Fibroblast of pulmonary artery (primary cell): ENCODE measurements at regions not wholly inside any gene's neighbourhood (a gene's known extent, or its start where the extent isn't known, plus 50 kb on each side); places are given as distances from the start of the nearest gene placed in this dataset.

Experiments
- DNase-seq: peaks from one replicate; pipeline ENCODE4 v3.0.0-alpha.2; 2010; ENCODE audit warnings: low read depth
- H3K4me3 ChIP-seq: replicated peaks from 2 replicates; pipeline ENCODE4 v1.5.1; 2011; ENCODE audit warnings: low read depth, mild to moderate bottlenecking, control low read depth, low read length, moderate library complexity
- CTCF ChIP-seq: IDR thresholded peaks from 2 replicates; pipeline ENCODE4 v1.5.1; 2011; ENCODE audit warnings: mild to moderate bottlenecking, control low read depth, low read length, inconsistent platforms; ENCODE audit errors: missing control alignments

GRCh38 chr5:38023371-38023770, 183.5 kb upstream of the GDNF start:
- H3K4me3 ChIP-seq = no peak overlapping the region
- TF ChIP-seq CTCF = no peak
- DNase-seq = no peak

DNA sequence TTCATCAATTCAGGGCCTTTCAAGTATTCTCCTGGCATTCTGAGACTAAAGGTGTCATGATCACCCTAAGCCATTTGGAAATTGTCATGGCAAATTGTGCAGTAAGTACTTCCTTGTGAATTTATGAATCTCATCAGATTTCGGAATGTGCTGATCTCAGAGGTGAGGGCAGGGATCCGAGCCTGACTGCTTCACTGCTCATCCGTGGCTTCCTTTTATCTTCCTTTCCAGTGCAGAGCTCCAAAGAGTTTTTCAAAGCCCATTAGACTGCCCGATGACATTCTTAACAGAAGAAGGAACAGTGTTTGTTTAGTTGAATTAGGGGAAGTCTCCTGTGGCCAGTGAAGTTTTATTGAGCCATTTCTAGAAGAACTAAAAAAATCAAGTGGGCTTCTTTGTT, 182.8 kb upstream of the GDNF start:
- DNase-seq = no peak
- no peak for TF ChIP-seq CTCF
- no peak overlapping the region for H3K4me3 ChIP-seq

DNA sequence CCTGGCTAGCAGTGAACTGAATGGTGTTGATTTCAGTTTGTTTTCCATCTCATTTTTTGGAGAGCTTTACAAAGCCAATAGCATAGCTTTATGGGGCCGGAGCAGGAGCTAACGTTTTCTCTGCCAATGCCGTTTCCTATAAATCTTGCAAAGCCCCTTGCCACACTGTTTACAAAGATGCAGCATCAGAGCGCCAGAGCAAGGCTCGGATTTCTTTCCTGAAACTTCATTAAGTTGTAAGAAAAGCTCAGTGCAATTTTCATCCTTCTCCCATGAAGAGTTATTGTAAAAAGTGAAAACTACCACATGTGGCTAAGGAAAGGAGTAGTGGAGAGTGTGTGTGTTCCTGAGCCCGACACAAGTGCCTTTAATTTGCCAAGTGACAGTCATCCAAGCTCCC, 178.2 kb upstream of the GDNF start:
- no peak for TF ChIP-seq CTCF
- no peak overlapping the region for H3K4me3 ChIP-seq
- DNase-seq = no peak

DNA sequence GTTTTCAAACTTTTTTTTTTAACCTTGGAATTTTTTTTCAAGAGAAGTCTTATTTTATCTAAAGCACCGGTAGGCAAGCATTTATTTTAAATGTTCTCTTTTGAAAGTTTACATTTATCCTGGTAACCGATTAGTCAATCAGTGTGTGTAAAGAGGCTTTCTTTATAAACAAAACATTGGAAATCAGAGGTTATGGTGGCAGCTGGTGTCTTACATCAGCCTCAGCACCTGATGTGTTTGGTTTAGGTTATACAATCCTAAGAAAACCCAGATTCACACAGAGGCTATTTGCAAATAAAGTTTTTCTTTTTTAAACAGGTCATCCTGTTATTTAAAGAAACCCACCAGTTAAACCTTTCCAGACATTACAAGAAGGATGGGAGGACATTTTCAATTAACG, 173.3 kb upstream of the GDNF start:
- no peak for DNase-seq
- H3K4me3 ChIP-seq = no peak overlapping the region
- no peak for TF ChIP-seq CTCF

DNA sequence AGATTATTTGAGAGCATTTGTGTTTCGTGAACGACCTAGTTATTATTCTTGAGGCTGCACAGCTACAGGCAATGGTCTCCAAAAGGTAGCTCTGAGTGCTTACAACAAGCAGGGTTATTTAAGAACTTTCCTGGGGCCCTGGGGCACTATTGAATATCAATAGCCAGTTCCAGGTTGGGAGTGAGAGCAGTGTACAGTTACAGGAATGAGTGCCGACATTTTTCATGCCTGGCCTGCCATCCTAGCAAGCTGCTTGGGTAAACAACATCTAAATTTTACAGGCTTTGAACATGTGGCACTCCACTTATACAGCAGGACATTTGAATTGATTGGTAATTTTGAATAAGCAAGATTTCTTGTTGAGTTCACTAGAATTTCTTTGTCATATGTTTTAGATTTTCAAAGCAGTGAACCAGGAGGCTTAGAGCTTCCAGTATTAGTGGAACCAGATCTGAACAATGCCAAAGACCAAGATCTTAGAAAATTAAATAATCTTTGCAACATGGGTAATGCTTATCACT, 171.9 kb upstream of the GDNF start:
- TF ChIP-seq CTCF = no peak
- no peak overlapping the region for H3K4me3 ChIP-seq
- DNase-seq = no peak

GRCh38 chr5:38009749-38010358, 170.0 kb upstream of the GDNF start:
- no peak for TF ChIP-seq CTCF
- no peak for DNase-seq
- H3K4me3 ChIP-seq = no peak overlapping the region

DNA sequence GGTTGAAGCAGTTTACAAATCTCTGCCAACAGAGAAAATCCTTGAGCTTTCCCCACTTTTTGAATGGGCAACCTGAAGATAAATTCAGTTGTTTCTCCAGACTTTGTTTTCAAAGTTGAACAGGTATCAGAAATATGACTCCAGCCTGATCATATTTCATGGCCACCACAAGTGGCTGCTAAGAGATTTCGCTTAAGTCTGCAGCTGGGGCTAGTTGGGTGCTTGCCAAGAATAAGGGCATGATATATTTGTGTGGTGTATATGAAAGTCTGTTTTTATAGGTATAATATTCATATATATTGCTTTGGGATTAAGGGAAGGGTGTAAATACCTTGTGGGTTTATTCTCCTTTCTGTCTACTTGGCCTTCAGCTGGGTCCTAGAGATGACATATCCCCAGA, 168.4 kb upstream of the GDNF start:
- no peak for TF ChIP-seq CTCF
- H3K4me3 ChIP-seq = no peak overlapping the region
- no peak for DNase-seq
